ENCODE measurements at regions not wholly inside any gene's neighbourhood (a gene's known extent, or its start where the extent isn't known, plus 50 kb on each side); places are given as distances from the start of the nearest gene placed in this dataset.
A peak's percentile ranks its signal among the peaks of the same experiment; 100 is the strongest.
"Not testable (repeated sequence)": the region's sequence is repeated elsewhere in the genome, so short reads cannot be mapped to it uniquely, and the experiment has no call there.

DNA sequence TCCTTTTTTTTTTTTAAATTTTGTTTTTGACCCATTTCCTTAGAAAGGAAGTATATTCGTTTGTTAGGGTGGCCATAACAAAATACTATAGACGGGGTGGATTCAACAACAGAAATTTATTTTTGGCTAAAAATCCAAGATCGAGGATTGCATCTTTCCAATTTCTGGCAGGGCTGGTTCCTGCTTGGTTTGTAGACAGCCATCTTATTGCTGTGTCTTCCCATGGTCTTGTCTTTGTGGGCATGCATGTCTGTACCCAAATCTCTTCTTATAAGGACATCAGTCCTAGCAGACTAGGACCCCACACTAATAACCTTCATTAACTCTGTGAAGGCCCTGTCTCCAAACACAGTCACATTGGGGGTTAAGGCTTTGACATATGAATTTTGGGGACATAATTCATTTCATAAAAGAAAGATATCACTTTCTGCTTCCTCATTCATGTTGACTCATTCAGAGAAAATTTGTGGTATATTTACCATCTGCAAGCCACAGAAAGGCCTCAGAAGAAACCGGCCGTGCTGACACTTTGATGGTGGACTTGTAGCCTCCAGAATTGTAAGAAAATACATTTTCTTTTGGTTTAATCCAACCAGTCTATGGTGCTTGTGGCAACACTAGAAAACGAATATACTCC is 262.1 kb downstream of the LPIN1 start:
- peaks cover 67% of the 10 kb centered on the region for H3K27me3 Mint-ChIP-seq
- peaks cover 39% of the 10 kb centered on the region for H3K4me1 Mint-ChIP-seq
- no peak overlapping the region for H3K4me3 Mint-ChIP-seq
- H3K27ac Mint-ChIP-seq = no peak overlapping the region
- H3K9me3 Mint-ChIP-seq = peaks cover 2% of the 10 kb centered on the region
- peak; percentile 2 for DNase-seq
- peaks cover 1% of the 10 kb centered on the region for H3K36me3 Mint-ChIP-seq

DNA sequence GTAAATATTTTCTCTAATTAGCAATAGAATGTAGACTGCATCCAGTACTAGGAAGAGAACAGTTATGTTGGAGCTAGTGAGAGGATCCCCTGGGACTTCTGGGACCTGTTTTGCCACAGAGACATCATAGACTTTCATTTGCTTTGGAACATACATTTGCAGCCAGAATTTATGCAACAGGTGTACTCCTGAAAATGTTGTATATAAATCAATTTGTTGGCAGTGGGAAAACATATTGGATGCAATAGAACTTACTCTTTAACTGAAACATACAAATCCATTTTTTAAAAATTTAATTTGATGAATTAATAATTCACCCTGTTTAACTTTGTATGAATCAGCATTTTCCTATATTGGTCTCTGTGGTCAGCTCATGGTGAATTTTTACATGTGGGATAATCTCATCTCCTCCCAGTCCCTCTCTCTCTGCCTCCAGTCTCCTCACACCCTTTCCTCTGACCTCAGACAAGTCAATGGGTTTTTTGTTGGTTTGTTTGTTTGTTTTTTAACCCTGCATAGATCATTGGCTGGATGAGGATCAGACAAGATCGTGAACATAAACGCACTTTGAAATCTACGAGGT is 263.0 kb downstream of the LPIN1 start:
- Mint-ChIP-seq H3K4me3 (no peak overlapping the region), H3K4me1 (peaks cover 39% of the 10 kb centered on the region), H3K9me3 (peaks cover 4% of the 10 kb centered on the region), H3K27ac (no peak overlapping the region), H3K27me3 (peaks cover 59% of the 10 kb centered on the region), H3K36me3 (peaks cover 1% of the 10 kb centered on the region)
- DNase-seq = no peak

DNA sequence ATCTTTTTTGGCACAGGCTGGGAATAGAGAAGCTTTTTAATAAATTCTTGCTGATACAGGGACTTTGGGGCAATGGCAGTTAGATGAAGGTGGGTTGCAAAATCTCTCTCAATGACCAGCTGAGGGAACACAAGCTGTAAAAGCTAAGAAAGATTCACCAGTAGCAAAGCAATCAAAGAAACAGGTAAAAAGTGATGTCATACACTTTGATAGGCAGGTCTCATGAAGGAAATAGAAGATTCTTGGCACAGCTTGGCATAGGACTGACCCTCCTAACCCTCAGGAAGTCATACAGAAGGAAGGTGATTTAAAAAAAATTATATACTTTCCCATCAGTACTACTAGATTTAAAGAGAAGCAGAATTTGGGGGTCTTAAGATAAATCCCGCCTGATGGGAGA is 263.6 kb downstream of the LPIN1 start:
- no peak overlapping the region for H3K4me3 Mint-ChIP-seq
- no peak for DNase-seq
- H3K27me3 Mint-ChIP-seq = peaks cover 53% of the 10 kb centered on the region
- peaks cover 1% of the 10 kb centered on the region for H3K36me3 Mint-ChIP-seq
- H3K4me1 Mint-ChIP-seq = peaks cover 33% of the 10 kb centered on the region
- peaks cover 4% of the 10 kb centered on the region for H3K9me3 Mint-ChIP-seq
- H3K27ac Mint-ChIP-seq = no peak overlapping the region

DNA sequence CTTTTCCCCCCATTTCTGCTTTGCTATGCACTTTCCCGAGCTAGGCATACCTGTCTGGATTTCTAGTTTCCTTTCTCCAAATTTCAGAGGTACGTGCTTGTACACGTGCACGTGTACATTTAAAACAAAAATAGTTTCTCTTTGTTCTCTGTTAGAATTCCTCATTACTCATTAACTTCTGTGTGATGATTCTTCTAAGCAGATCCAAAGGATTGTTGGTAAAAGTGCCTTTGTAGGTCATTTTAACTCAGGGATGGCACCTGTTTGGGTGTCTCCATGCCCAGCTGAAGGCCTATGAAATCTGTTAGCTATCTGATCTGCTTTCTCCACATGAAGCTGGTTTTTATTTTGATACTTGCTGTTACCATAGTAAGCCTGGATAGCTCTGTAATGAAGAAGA is 264.3 kb downstream of the LPIN1 start:
- no peak for DNase-seq
- peaks cover 1% of the 10 kb centered on the region for H3K36me3 Mint-ChIP-seq
- peaks cover 26% of the 10 kb centered on the region for H3K4me1 Mint-ChIP-seq
- no peak overlapping the region for H3K4me3 Mint-ChIP-seq
- H3K9me3 Mint-ChIP-seq = peaks cover 4% of the 10 kb centered on the region
- peaks cover 50% of the 10 kb centered on the region for H3K27me3 Mint-ChIP-seq
- H3K27ac Mint-ChIP-seq = no peak overlapping the region

DNA sequence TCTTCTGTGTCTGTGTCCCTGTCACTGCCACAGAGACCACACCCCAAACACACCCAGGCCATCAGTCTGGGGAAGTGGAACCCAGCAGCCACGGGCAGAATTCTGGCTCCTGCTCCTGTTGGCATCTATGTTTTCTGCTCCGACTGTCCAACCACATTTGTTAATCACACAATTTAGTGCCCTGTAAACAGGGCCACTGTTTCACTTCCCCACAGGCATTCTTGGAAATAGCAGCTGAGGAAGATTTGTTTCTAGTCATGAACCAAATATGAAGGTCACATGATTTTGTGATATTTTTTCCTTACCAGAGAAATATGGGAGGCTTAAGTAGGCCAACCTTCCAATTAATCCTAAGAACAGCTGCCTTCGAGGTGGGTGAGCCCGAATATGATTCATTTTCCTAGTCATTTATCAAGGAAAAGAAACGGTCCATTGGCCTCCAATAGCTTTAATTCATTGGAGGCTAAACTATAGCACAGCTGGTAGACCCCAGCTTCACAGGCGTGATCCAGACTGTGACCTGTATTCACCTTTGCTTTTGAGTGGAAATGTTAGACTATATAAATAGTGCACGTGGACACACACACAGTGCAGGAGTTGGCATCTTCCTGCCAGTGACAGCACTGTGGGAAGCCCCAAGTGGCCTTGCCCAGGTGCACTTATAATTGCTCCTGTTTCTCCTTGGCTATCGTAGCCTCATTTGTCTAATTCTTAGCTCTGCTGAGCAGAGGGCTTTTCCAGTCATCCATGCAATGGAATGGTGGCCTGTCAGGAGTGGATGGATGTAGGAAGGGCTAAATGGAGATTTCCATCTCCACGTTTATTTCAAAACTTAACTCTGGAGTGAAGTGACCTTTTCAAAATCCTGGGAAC is 267.9 kb downstream of the LPIN1 start:
- no peak for DNase-seq
- peaks cover 13% of the 10 kb centered on the region for H3K4me1 Mint-ChIP-seq
- no peak overlapping the region for H3K27ac Mint-ChIP-seq
- no peak overlapping the region for H3K4me3 Mint-ChIP-seq
- H3K36me3 Mint-ChIP-seq = peaks cover 1% of the 10 kb centered on the region
- H3K9me3 Mint-ChIP-seq = peaks cover 4% of the 10 kb centered on the region
- peaks cover 36% of the 10 kb centered on the region for H3K27me3 Mint-ChIP-seq

DNA sequence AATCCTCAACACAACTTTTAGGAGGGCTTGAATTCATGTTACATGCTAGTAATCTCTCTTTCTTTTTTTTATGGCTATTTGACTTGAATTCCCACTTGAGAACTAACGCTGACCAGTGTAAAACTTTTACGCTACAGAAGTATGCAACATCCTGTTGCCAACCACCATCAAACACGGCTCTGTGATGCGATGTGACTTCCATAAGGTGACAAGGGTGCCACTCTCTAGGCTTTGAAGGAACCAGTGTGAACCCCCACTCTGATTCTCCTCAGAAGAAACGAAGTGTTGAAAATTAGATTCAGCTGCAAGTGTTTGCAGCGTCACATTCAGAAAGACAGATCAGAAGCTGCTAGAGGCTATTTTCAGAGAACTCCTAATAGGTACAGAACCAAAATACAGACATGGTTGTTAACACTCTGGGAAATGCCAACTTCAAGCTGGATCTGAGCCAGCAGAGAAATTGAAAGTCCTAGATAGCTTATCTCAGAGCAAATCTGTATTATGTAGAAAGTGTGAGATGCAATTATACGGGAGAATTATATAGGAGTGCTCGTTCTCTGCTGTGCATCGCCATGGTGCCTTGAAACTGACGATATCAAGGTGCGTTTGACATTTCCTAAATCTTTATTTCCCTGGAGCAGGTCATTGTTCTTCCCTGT is 271.2 kb downstream of the LPIN1 start:
- Mint-ChIP-seq H3K4me3 (no peak overlapping the region), H3K36me3 (peaks cover 17% of the 10 kb centered on the region), H3K9me3 (peaks cover 18% of the 10 kb centered on the region), H3K4me1 (peaks cover 6% of the 10 kb centered on the region), H3K27me3 (peaks cover 12% of the 10 kb centered on the region), H3K27ac (no peak overlapping the region)
- no peak for DNase-seq

DNA sequence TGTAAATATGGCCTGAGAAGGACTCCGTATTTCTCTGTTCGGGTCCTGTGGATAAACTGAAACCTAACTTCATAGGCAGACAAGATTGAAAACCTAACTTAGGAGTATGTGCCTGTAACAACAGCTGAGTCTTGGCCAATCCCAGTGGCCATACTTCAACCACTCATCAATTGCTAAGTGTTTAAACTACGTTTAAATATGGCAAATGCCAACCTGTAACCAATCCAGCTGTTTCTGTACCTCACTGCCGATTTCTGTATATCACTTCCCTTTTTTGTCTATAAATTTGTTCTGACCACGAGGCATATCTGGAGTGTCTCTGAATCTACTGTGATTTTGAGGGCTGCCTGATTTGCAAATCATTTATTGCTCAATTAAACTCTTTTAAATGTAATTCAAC is 272.3 kb downstream of the LPIN1 start:
- not testable (repeated sequence) for H3K27ac Mint-ChIP-seq, H3K4me3 Mint-ChIP-seq, H3K4me1 Mint-ChIP-seq, DNase-seq
- H3K36me3 Mint-ChIP-seq = peaks cover 20% of the 10 kb centered on the region
- H3K27me3 Mint-ChIP-seq = peaks cover 12% of the 10 kb centered on the region
- peaks cover 18% of the 10 kb centered on the region for H3K9me3 Mint-ChIP-seq

DNA sequence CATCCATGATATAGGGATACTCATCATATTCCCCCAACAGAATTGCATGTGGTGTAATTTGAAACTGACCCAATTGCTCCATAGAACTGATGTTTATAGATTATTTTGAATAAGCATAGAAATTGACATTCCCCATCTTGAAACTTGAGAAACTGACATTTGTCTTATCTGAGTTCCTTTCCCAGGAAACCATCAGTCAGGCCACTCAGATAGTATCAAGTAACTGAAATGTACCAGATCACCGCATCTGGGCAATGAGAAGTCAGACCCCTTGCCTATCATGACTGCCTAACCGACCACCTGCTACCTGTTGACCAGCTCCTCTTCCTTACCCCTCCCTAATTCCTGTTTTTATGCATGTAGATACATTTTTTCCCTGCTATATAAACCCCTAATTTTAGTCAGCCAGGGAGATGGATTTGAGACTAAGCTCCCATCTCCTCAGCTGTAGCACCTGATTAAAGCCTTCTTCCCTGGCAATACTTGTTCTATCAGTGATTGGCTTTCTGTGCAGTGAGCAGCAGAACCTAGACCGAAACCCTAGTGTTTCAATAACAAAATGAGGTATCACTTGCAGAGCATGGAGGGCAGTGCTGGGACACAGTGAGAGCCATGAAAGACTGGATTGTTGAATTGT is 274.5 kb downstream of the LPIN1 start:
- Mint-ChIP-seq H3K4me3 (no peak overlapping the region), H3K36me3 (peaks cover 20% of the 10 kb centered on the region), H3K4me1 (peaks cover 6% of the 10 kb centered on the region), H3K27me3 (peaks cover 9% of the 10 kb centered on the region), H3K27ac (no peak overlapping the region), H3K9me3 (peaks cover 20% of the 10 kb centered on the region)
- DNase-seq = no peak

DNA sequence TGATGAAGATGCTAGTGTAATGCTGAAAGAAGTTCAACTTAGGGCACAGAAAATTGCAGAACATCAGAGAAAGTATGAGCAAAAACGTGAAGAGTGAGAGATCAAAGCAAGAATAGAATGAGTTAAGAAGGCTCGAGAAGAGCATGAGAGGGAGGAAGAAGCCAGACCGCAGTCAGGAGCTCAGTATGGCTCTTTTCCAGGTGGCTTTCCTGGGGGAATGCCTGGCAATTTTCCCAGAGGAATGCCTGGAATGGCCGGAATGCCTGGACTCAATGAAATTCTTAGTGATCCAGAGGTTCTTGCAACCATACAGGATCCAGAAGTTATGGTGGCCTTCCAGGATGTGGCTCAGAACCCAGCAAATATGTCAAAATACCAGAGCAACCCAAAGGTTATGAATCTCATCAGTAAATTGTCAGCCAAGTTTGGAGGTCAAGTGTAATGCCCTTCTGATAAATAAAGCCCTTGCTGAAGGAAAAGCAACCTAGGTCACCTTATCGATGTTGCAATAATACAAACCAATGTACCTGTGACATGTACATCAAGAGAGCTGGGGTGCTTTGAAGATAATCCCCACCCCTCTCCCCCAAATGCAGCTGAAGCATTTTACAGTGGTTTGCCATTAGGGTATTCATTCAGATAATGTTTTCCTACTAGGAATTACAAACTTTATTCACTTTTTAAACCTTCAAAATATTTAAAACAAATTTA is 277.9 kb downstream of the LPIN1 start:
- H3K4me3 Mint-ChIP-seq, H3K4me1 Mint-ChIP-seq, DNase-seq, H3K27me3 Mint-ChIP-seq, H3K27ac Mint-ChIP-seq: not testable (repeated sequence)
- Mint-ChIP-seq H3K36me3 (peaks cover 20% of the 10 kb centered on the region), H3K9me3 (peaks cover 20% of the 10 kb centered on the region)

DNA sequence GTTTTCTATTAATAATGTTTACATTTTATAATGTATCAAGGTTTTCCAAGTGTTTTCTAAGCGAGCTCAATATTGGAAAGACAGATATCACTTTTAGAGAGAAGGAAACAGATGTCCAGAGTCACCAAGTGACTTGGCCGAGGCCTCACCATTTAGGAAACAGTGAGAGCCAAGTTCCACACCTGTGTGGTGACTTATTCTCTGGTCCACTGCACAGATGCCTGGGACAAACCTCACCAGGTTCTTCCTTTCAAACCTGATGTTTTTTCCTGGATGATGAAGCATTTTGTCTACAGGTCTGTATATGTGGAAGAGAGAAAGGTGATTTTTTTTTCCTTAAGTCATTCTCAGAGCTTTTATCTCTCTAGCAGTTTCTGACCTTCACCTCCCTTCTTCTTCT is 280.7 kb downstream of the LPIN1 start:
- Mint-ChIP-seq H3K9me3 (peaks cover 6% of the 10 kb centered on the region), H3K36me3 (peaks cover 2% of the 10 kb centered on the region), H3K27ac (no peak overlapping the region), H3K4me3 (no peak overlapping the region), H3K27me3 (no peaks in the 10 kb centered on the region), H3K4me1 (peaks cover 3% of the 10 kb centered on the region)
- no peak for DNase-seq

DNA sequence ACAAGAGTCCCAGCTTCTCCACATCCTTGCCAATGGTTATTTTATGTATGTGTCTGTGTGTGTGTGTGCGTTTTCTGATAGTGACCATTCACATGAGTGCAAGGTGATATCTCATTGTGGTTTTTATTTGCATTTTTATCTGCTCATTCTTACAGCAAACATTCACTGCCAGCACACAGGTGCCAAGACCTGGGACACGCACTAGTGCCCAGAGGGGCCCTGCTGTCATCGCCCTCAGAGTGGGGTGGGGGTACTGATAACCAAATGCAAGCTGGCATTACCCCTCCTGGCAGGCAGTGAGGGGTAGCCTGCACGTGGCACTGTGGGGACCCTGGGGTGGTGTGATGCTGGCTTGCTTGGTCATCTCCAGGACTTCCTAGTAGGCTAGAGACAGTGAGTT is 285.4 kb downstream of the LPIN1 start:
- Mint-ChIP-seq H3K4me1 (peaks cover 21% of the 10 kb centered on the region), H3K27ac (no peak overlapping the region), H3K27me3 (peaks cover 3% of the 10 kb centered on the region), H3K9me3 (peaks cover 2% of the 10 kb centered on the region), H3K36me3 (no peaks in the 10 kb centered on the region), H3K4me3 (no peak overlapping the region)
- DNase-seq = no peak

DNA sequence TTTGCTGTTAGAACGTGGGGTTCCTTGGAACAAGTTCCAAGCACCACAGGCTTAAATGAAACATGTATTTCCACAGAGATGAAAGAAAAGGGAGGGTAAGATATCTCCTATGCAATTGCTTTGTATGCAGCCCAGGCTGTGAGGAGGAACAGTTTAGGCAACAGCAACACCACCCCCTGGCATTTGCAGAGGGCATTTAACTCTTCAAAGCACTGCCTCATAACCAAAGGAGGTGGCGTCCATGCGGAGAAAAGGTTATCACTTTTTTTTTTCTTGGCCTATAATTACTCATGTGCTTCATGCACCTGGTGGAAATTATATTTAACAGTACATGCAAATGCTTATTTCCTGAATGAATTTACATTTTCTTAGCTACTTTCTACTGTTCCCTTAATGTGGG is 286.0 kb downstream of the LPIN1 start:
- Mint-ChIP-seq H3K27me3 (peaks cover 3% of the 10 kb centered on the region), H3K36me3 (no peaks in the 10 kb centered on the region), H3K27ac (no peak overlapping the region), H3K4me1 (peaks cover 26% of the 10 kb centered on the region), H3K9me3 (peaks cover 2% of the 10 kb centered on the region), H3K4me3 (no peak overlapping the region)
- no peak for DNase-seq

DNA sequence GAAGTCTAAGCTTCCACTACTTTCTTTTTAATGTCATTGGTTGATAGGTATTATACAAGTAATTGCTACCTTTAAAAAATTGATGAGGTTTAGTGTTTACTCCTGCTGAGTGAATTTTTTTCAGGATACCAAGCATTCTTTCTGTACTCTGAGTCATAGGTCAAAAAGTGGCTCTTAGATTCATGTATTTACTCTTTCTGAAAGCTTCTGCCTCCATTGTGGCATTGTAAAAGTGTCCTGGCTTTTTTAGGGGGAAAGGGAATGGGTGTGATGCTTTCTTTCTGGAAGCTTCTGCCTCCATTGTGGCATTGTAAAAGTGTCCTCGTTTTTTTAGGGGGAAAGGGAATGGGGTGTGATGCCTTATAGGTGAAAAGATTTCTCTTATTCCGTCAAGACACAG is 286.5 kb downstream of the LPIN1 start:
- peaks cover 2% of the 10 kb centered on the region for H3K9me3 Mint-ChIP-seq
- H3K27ac Mint-ChIP-seq = no peak overlapping the region

DNA sequence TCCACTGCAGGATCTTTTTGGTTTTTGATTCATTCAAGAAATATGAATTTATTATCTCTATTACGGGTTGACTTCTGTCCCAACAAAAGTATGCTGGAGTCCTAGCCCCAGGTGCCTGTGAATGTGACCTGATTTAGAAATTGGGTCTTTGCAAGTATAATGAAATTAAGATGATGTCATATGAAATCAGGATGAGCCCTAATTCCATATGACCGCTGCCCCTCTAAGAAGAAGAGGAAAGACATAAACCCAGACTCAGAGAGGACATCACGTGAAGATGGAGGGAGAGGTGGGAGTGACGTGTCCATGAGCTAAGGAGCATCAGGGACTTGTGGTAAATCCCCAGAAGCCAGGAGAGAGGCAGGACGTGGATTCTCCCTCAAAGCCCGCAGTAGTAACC is 287.1 kb downstream of the LPIN1 start:
- no peak for DNase-seq
- Mint-ChIP-seq H3K36me3 (no peaks in the 10 kb centered on the region), H3K4me1 (peaks cover 28% of the 10 kb centered on the region), H3K27ac (no peak overlapping the region), H3K4me3 (no peak overlapping the region), H3K27me3 (peaks cover 3% of the 10 kb centered on the region), H3K9me3 (peaks cover 2% of the 10 kb centered on the region)

More for the DNA sequence above, 286.5 kb downstream of the LPIN1 start:
- Mint-ChIP-seq H3K4me3 (no peak overlapping the region), H3K36me3 (no peaks in the 10 kb centered on the region), H3K4me1 (peaks cover 28% of the 10 kb centered on the region), H3K27me3 (peaks cover 3% of the 10 kb centered on the region)
- no peak for DNase-seq

Data from activated naive CD8-positive, alpha-beta T cell treated with anti-CD3 and anti-CD28 coated beads for 36 hours (primary cell).